Peyer's patch (tissue), 4 donors: ENCODE measurements at regions not wholly inside any gene's neighbourhood (a gene's known extent, or its start where the extent isn't known, plus 50 kb on each side); places are given as distances from the start of the nearest gene placed in this dataset.

Source experiments
- POLR2A ChIP-seq, 2 donors: fragments of 450-650 bp; IDR thresholded peaks; one replicate each; pipeline ENCODE4 v1.5.1; 2017; ENCODE audit warnings: antibody characterized with exemption in 2 of 2, mild to moderate bottlenecking in 2 of 2, moderate library complexity in 2 of 2
- TF ChIP-seq, protein P1 (sequence below), 6 experiments: fragments of 450-650 bp in 4 of 6; fragments of 200-600 bp in 2 of 6; sonication (generic) in 1 of 6; IDR thresholded peaks; one replicate each; pipeline ENCODE4 v1.5.1; 2017 to 2019; ENCODE audit warnings: antibody characterized with exemption in 6 of 6, mild to moderate bottlenecking in 3 of 6, moderate library complexity in 1 of 6

DNA sequence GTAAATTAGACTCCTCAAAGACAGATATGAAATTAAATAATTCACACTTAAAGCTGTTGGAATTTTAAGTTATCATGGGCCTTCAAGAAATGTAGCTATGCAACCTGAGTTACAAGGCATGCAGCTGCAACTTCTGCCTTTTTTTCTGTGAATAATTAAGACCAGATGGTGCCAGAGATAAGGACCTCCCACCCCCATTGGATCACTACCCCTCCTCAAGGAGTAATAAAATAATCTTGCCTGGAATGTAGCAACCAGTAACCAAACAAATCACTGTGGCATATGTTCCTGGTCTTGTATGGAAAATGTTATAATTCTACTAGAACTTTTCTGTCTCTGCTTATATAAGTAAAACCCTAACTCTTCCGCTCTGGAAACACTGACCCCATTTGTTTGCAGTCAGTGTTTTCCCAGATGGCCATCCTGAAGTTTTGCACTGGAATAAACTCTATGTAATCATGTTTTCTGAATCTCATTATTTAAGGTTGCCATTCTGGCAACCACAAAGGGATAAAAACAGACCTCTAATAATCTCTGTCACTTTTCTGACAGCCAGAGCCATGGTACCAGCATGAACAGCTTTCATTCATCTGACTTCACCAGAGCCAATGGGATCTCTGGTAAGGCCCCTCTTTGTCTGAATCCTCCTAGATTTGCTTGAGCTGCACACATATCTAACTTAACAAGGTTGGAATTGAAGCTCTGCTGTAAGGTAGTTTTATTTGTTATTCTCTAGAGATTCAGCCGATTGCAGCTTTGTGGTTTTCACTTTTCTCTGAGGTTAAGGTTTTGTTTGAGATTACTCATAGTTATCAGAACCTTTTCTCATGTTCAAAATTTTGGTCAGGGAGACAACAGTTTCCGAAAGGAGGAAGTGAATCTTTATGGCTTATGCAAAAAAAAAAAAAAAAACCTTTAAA is 274.6 kb downstream of the NAF1 start:
- TF ChIP-seq, protein P1, sequence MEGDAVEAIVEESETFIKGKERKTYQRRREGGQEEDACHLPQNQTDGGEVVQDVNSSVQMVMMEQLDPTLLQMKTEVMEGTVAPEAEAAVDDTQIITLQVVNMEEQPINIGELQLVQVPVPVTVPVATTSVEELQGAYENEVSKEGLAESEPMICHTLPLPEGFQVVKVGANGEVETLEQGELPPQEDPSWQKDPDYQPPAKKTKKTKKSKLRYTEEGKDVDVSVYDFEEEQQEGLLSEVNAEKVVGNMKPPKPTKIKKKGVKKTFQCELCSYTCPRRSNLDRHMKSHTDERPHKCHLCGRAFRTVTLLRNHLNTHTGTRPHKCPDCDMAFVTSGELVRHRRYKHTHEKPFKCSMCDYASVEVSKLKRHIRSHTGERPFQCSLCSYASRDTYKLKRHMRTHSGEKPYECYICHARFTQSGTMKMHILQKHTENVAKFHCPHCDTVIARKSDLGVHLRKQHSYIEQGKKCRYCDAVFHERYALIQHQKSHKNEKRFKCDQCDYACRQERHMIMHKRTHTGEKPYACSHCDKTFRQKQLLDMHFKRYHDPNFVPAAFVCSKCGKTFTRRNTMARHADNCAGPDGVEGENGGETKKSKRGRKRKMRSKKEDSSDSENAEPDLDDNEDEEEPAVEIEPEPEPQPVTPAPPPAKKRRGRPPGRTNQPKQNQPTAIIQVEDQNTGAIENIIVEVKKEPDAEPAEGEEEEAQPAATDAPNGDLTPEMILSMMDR (IDR thresholded peaks at IDR 0.05) = no peak
- TF ChIP-seq POLR2A (IDR thresholded peaks at IDR 0.05) = no peak
